Activated naive CD4-positive, alpha-beta T cell treated with anti-CD3 and anti-CD28 coated beads for 36 hours (primary cell): ENCODE measurements at regions not wholly inside any gene's neighbourhood (a gene's known extent, or its start where the extent isn't known, plus 50 kb on each side); places are given as distances from the start of the nearest gene placed in this dataset.
A peak's percentile ranks its signal among the peaks of the same experiment; 100 is the strongest.

Experiments
- CTCF ChIA-PET: fragments of 350-600 bp; sonication (Branson Sonifier 250); formaldehyde crosslinking; loops from one replicate; lab custom pipeline; 2021; ENCODE audit warnings: antibody characterized with exemption; lab: Charles Lee
- DNase-seq: peaks from one replicate; pipeline ENCODE4 v3.0.0-alpha.2; 2020
- H3K27ac Mint-ChIP-seq: one replicate; pipeline ENCODE4 v1.8.0; 2021; ENCODE audit warnings: mild to moderate bottlenecking, mixed read lengths
- H3K27me3 Mint-ChIP-seq: one replicate; pipeline ENCODE4 v1.8.0; 2021; ENCODE audit warnings: low read depth, mixed read lengths
- H3K36me3 Mint-ChIP-seq: one replicate; pipeline ENCODE4 v1.8.0; 2021; ENCODE audit warnings: low read depth, mixed read lengths
- H3K4me1 Mint-ChIP-seq: one replicate; pipeline ENCODE4 v1.8.0; 2021; ENCODE audit warnings: low read depth, mixed read lengths
- H3K4me3 Mint-ChIP-seq: one replicate; pipeline ENCODE4 v1.8.0; 2021; ENCODE audit warnings: mild to moderate bottlenecking, moderate library complexity, mixed read lengths
- H3K9me3 Mint-ChIP-seq: one replicate; pipeline ENCODE4 v1.8.0; 2021; ENCODE audit warnings: mixed read lengths
- intact Hi-C: fragments of 100-400 bp; cut with micrococcal nuclease; formaldehyde crosslinking; loops from one replicate; pipeline ENCODE4 v1.15.1; 2023

- CTCF ChIA-PET, result no interaction called here
- DNase-seq, result no peak
- Mint-ChIP-seq H3K36me3 (no peaks in the 10 kb centered on the region), H3K9me3 (no peaks in the 10 kb centered on the region), H3K27me3 (no peaks in the 10 kb centered on the region), H3K27ac (no peak overlapping the region), H3K4me3 (no peak overlapping the region), H3K4me1 (no peaks in the 10 kb centered on the region)
- intact Hi-C loops, result no loop called here
Observed at GRCh38 chr14:22384167-22384549, 204.9 kb downstream of the DAD1 start.

- H3K4me1 Mint-ChIP-seq, result no peaks in the 10 kb centered on the region
- no peaks in the 10 kb centered on the region for H3K27me3 Mint-ChIP-seq
- no peak for DNase-seq
- H3K36me3 Mint-ChIP-seq, result no peaks in the 10 kb centered on the region
- CTCF ChIA-PET, result no interaction called here
- H3K4me3 Mint-ChIP-seq, result peak overlapping the region; percentile 12
- intact Hi-C loops, result no loop called here
- peak overlapping the region; percentile 41 for H3K27ac Mint-ChIP-seq
- H3K9me3 Mint-ChIP-seq, result no peaks in the 10 kb centered on the region
Observed at GRCh38 chr14:22383515-22384166, 205.4 kb downstream of the DAD1 start.

DNA sequence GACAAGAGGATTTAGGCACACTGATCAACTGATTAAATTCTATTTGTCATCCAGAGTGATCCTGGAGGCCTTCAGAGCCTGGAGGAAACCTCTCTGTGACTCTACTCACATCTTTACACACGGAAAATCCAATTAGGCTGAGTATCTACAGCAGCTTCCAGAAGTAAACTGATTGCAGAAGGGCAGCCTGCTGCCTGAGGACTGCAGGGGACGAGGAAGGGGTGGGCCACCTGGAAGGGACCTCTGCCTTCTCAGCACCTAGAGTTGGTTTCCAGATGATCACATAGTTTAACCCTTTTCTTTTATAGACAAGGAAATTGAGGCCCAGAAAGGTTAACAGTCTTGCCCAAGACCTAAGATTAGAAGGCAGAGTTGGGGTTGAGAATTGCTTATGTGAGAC, 206.1 kb downstream of the DAD1 start:
- no peaks in the 10 kb centered on the region for H3K9me3 Mint-ChIP-seq
- H3K27me3 Mint-ChIP-seq, result no peaks in the 10 kb centered on the region
- peak overlapping the region; percentile 72 for H3K27ac Mint-ChIP-seq
- DNase-seq, result no peak
- intact Hi-C loops, result no loop called here
- CTCF ChIA-PET, result no interaction called here
- no peaks in the 10 kb centered on the region for H3K4me1 Mint-ChIP-seq
- no peaks in the 10 kb centered on the region for H3K36me3 Mint-ChIP-seq
- H3K4me3 Mint-ChIP-seq, result peak overlapping the region; percentile 9

GRCh38 chr14:22382395-22382794, 206.6 kb downstream of the DAD1 start:
- intact Hi-C loops, result no loop called here
- no peaks in the 10 kb centered on the region for H3K36me3 Mint-ChIP-seq
- DNase-seq, result no peak
- CTCF ChIA-PET, result no interaction called here
- H3K27me3 Mint-ChIP-seq, result no peaks in the 10 kb centered on the region
- peak overlapping the region; percentile 72 for H3K27ac Mint-ChIP-seq
- H3K4me3 Mint-ChIP-seq, result no peak overlapping the region
- H3K4me1 Mint-ChIP-seq, result no peaks in the 10 kb centered on the region
- H3K9me3 Mint-ChIP-seq, result no peaks in the 10 kb centered on the region

DNA sequence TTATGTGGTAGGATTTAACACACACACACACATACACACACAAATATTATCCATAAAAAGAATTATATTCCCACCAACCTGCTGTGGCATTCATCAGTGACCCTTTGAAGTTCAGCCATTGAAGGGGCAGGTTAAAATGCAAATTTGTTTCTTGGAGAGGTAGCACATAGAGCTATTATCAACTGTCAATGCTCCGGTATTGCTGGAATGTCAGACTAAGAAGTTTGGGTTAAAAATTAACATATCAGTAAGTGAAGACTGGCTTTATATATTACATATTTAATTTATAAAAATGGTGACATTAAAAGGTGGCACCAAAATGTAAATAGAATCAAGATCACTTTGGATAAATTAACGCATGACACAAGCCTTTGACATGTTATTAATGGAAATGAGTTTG, 207.3 kb downstream of the DAD1 start:
- DNase-seq, result no peak
- no peak overlapping the region for H3K4me3 Mint-ChIP-seq
- intact Hi-C loops, result no loop called here
- CTCF ChIA-PET, result no interaction called here
- H3K36me3 Mint-ChIP-seq, result no peaks in the 10 kb centered on the region
- peak overlapping the region; percentile 72 for H3K27ac Mint-ChIP-seq
- H3K27me3 Mint-ChIP-seq, result no peaks in the 10 kb centered on the region
- no peaks in the 10 kb centered on the region for H3K9me3 Mint-ChIP-seq
- H3K4me1 Mint-ChIP-seq, result no peaks in the 10 kb centered on the region

GRCh38 chr14:22381408-22381760, 207.6 kb downstream of the DAD1 start:
- Mint-ChIP-seq H3K4me1 (no peaks in the 10 kb centered on the region), H3K9me3 (no peaks in the 10 kb centered on the region), H3K27ac (peak overlapping the region; percentile 53), H3K4me3 (no peak overlapping the region), H3K27me3 (no peaks in the 10 kb centered on the region), H3K36me3 (no peaks in the 10 kb centered on the region)
- intact Hi-C loops, result no loop called here
- no peak for DNase-seq
- CTCF ChIA-PET, result no interaction called here

DNA sequence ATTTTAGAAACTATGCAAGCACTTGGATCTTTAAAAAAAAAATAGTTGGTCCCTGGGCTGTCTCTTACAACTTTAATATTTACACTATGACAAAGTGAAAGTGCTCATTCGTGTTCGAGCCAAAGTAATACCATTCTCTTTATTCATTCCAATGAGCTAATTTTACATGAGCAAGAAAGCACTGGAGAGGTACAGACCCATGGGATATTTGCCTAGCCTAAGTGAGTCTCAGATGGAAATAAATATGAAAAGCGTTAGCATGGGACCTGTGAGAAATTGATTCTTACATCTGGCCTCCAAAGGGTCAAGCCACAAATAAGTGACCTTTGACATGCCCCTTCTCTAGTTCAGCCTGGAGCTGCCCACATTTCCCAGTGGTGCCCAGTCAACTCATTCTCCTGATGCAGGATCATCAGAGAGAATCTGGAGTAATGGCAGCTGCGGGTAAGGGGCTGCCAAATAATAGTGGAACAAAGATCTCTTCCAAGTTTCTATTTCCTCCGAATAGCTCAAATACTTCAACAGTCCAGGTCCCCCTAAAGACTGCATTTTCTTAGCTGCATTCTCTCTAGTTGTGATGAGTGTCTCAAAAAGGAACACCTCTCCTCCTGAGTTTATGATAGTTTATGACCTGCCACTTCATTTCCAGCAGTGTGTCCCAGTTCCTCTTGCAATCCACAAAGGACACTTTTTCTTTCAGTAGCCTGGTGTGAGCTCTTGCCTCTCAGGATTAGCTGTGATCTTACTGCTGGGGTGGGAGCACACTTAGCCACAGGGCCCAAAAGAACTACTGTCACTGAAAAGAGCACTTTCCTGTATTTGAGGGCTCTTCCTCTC, 208.2 kb downstream of the DAD1 start:
- Mint-ChIP-seq H3K4me3 (no peak overlapping the region), H3K36me3 (no peaks in the 10 kb centered on the region), H3K27ac (peak overlapping the region; percentile 53), H3K4me1 (no peaks in the 10 kb centered on the region), H3K27me3 (no peaks in the 10 kb centered on the region), H3K9me3 (no peaks in the 10 kb centered on the region)
- intact Hi-C loops, result no loop called here
- DNase-seq, result no peak
- CTCF ChIA-PET, result no interaction called here

- Mint-ChIP-seq H3K9me3 (no peaks in the 10 kb centered on the region), H3K4me3 (no peak overlapping the region), H3K4me1 (no peaks in the 10 kb centered on the region), H3K36me3 (no peaks in the 10 kb centered on the region), H3K27ac (no peak overlapping the region), H3K27me3 (no peaks in the 10 kb centered on the region)
- CTCF ChIA-PET, result no interaction called here
- DNase-seq, result no peak
- intact Hi-C loops, result no loop called here
Observed at GRCh38 chr14:22379727-22380126, 209.3 kb downstream of the DAD1 start.

DNA sequence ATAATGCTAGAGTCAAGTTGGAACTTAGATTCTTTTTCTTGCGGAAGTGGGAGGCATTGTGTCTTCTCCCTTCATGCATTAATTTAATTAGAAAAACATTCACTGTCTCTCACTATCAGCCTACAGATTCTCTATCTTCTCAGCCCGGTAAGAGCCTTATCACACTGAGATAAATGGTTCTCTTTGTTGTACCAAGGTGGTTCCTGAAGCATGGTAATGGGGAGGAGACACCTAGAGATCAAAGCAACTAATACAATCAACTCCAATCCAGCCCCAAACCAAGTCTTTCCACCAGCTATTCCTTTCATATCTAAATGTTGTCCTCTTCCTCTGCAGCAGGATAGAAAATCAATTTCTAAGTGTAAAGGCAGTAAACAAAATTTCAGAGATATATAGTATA, 210.8 kb downstream of the DAD1 start:
- CTCF ChIA-PET, result no interaction called here
- Mint-ChIP-seq H3K27me3 (no peaks in the 10 kb centered on the region), H3K4me3 (no peak overlapping the region), H3K9me3 (no peaks in the 10 kb centered on the region), H3K36me3 (no peaks in the 10 kb centered on the region), H3K4me1 (no peaks in the 10 kb centered on the region), H3K27ac (no peak overlapping the region)
- DNase-seq, result no peak
- intact Hi-C loops, result no loop called here

DNA sequence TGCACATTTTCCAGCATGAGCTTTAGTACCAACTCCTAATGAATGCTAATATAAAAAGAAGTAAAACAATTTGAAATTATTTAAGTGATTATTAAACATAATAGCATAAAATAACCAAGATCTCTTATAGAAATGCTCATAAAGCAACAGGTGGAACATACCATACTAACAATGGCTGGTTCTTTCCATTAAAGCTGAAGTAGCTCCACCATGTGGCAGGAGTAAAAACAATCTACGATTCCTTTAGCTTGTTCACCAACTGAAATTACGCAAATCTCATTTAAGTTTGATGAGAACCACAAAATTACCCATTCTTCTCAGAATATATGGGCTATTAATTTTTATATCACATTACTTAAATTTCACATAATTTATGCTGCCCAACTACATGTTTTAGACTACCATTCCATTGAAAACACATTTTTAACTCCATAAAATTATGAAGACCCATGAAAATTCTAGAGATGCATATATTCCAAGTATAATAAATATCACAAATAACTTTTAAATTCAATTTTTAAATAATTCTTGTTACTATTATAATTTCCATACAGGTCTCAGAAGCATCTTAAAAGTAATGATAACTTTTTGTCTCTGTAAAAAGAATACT, 213.6 kb downstream of the DAD1 start:
- H3K9me3 Mint-ChIP-seq, result no peaks in the 10 kb centered on the region
- no peaks in the 10 kb centered on the region for H3K4me1 Mint-ChIP-seq
- H3K36me3 Mint-ChIP-seq, result no peaks in the 10 kb centered on the region
- CTCF ChIA-PET, result no interaction called here
- no peak for DNase-seq
- no peaks in the 10 kb centered on the region for H3K27me3 Mint-ChIP-seq
- H3K27ac Mint-ChIP-seq, result no peak overlapping the region
- intact Hi-C loops, result no loop called here
- H3K4me3 Mint-ChIP-seq, result no peak overlapping the region

GRCh38 chr14:22370084-22370847, 218.8 kb downstream of the DAD1 start:
- Mint-ChIP-seq H3K36me3 (no peaks in the 10 kb centered on the region), H3K27ac (no peak overlapping the region), H3K4me3 (no peak overlapping the region), H3K4me1 (no peaks in the 10 kb centered on the region), H3K9me3 (no peaks in the 10 kb centered on the region), H3K27me3 (no peaks in the 10 kb centered on the region)
- intact Hi-C loops, result loop anchor here (5.0 kb wide), 1 partner anchor 48 kb away; no protein-coding TSS in a partner anchor
- CTCF ChIA-PET, result no interaction called here
- DNase-seq, result no peak

DNA sequence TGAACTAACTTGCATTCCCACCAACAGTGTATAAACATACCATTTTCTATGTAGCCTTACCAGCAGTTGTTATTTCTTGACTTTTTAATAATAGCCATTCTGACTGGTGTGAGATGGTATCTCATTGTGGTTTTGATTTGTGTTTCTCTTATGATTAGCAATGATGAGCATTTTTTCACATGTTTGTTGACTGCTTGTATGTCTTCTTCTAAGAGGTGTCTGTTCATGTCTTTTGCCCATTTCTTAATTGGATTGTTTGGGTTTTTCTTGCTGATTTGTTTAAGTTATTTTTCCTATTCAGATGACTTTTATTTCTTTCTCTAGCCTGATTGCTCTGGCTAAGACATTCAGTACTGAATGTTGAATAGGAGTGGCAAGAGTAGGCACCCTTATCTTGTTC, 230.3 kb downstream of the DAD1 start:
- Mint-ChIP-seq H3K36me3 (no peaks in the 10 kb centered on the region), H3K4me1 (no peaks in the 10 kb centered on the region), H3K4me3 (no peak overlapping the region), H3K27me3 (no peaks in the 10 kb centered on the region), H3K27ac (no peak overlapping the region), H3K9me3 (no peaks in the 10 kb centered on the region)
- DNase-seq, result no peak
- intact Hi-C loops, result no loop called here
- CTCF ChIA-PET, result no interaction called here
